GM12875 (cell line): ENCODE measurements at regions not wholly inside any gene's neighbourhood (a gene's known extent, or its start where the extent isn't known, plus 50 kb on each side); places are given as distances from the start of the nearest gene placed in this dataset.
A peak's percentile ranks its signal among the peaks of the same experiment; 100 is the strongest.

Experiments
- H3K4me3 ChIP-seq: one replicate; pipeline ENCODE4 v1.5.1; 2011; ENCODE audit warnings: low read depth, low read length, control low read depth
- TF ChIP-seq, protein P1 (sequence below): IDR thresholded peaks from 2 replicates; pipeline ENCODE4 v1.5.1; 2011; ENCODE audit warnings: low read depth, mild to moderate bottlenecking, control low read depth, inconsistent platforms, low read length, moderate library complexity, borderline replicate concordance; ENCODE audit not compliant: insufficient read depth

DNA sequence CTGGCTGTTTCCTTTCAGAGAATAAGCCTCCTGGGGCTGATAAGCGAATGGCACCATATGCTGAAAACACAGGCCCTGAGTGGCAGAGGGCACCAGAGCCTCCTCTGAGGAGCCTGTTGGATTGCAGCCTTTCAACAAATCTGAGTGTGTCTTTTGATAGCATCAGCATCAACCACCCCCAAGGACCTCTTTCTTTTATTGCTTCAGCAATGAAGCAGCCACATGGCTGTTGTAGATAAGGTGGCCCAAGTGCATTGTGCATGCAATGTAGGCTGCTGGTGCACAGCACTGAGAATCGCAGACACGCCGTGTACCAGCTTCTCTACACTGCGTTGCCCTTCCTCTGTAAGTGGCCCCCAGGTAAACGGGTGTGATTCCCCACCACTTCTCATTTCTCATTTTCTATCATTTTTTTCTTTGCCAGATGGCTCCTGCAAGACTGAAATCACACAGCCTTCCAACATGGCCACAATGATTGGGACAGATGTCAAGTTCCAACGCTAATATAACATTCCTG, 191.7 kb downstream of the DAD1 start:
- TF ChIP-seq, protein P1, sequence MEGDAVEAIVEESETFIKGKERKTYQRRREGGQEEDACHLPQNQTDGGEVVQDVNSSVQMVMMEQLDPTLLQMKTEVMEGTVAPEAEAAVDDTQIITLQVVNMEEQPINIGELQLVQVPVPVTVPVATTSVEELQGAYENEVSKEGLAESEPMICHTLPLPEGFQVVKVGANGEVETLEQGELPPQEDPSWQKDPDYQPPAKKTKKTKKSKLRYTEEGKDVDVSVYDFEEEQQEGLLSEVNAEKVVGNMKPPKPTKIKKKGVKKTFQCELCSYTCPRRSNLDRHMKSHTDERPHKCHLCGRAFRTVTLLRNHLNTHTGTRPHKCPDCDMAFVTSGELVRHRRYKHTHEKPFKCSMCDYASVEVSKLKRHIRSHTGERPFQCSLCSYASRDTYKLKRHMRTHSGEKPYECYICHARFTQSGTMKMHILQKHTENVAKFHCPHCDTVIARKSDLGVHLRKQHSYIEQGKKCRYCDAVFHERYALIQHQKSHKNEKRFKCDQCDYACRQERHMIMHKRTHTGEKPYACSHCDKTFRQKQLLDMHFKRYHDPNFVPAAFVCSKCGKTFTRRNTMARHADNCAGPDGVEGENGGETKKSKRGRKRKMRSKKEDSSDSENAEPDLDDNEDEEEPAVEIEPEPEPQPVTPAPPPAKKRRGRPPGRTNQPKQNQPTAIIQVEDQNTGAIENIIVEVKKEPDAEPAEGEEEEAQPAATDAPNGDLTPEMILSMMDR, result no peak
- no peak overlapping the region for H3K4me3 ChIP-seq

- TF ChIP-seq, protein P1, result no peak
- H3K4me3 ChIP-seq, result no peak overlapping the region
Measured at GRCh38 chr14:22395803-22396202, 193.2 kb downstream of the DAD1 start.

DNA sequence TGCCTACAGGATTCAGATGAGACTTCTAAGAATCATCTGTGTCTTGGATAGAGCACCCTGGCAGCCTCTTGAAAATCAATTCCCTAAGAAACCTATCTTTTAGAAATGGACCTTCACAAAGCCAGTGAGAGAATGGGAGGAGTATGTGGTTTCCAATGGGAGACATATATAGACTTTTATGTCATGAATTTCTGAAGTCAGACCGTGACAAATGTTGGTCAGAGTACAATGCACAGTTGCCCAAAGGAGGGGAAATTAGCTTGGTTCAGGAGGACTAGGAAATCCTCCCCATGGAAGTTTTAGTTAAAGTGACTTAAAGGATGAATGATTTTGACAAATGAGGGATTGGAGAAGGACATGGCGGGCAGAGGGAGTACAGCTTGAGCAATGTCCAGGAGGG, 194.4 kb downstream of the DAD1 start:
- TF ChIP-seq, protein P1, result no peak
- no peak overlapping the region for H3K4me3 ChIP-seq

DNA sequence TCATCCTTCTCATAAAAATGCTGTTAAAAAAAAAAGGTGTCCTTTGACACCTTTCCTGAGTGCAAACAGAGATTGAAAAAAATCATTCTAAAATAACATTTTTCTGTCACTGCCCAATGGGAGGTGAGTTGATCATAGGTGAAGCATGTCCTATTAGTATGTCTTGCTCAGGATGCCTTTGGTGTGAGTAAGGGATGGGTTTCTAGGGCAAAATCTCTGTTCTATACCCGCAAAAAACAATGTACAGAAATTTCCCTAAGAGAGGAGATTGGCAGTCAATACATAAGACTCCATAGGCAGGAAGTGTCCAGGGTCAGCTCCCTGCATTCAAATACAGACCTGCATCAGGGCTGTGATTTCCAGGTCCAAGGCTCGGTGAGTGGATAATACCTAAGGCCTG, 195.2 kb downstream of the DAD1 start:
- TF ChIP-seq, protein P1, result no peak
- no peak overlapping the region for H3K4me3 ChIP-seq

DNA sequence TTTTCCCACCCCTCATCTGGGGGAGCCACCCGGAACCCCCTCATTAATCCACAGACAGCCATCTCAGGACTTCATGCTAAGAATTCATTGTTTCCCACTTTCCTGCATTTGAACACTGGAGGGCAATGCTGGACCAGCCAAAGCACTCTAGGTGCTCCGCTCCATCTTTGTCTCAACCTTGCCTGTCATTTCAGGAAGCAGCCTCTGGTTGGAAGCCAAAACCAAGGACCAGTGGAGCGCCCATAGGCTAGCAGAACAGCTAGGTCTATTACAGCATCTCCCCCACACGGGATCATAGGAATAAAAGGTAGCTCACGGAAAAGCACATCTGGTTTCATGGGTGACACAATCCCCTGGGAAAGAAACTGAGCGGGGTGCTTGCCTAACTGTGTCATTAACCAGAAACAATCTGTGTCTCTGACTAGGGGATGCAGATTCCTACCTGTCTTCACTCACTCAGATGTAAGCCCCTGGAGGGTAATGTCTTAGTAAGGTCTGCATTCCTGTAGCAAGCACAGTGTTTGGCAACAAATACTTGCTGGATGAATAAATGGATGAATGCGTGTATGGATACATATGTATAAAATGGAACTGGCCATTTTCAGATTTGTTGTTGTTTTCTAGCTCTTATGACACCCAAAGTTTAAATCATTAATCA, 197.0 kb downstream of the DAD1 start:
- TF ChIP-seq, protein P1, result peak; percentile 67
- H3K4me3 ChIP-seq, result no peak overlapping the region

GRCh38 chr14:22390824-22391461, 198.1 kb downstream of the DAD1 start:
- H3K4me3 ChIP-seq, result no peak overlapping the region
- TF ChIP-seq, protein P1, result no peak

DNA sequence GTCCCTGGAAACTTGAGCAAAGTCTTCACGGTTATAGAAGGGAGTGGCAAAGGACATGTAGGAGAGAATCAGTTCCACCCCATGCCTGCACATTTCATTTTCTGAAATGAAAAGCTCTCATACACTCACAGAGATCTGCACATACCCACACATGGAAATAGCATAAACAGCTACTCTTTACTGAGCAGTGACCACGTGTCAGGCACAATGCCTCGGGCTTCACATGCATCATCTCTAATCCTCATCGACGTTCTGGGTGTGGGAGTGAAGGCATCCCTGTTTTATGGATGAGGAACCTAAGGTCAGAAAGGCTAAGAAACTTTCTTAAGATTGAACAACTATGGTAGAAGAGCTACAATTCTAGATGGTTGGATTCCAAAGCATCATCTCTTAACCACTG, 198.8 kb downstream of the DAD1 start:
- no peak overlapping the region for H3K4me3 ChIP-seq
- TF ChIP-seq, protein P1, result no peak
